GM12874 (cell line): ENCODE measurements at regions not wholly inside any gene's neighbourhood (a gene's known extent, or its start where the extent isn't known, plus 50 kb on each side); places are given as distances from the start of the nearest gene placed in this dataset.

Experiments used
- CTCF ChIP-seq: IDR thresholded peaks from 2 replicates; pipeline ENCODE4 v1.5.1; 2011; ENCODE audit warnings: low read depth, mild to moderate bottlenecking, control low read depth, low read length, moderate library complexity; ENCODE audit not compliant: insufficient read depth

- no peak for TF ChIP-seq CTCF
Observed at GRCh38 chr6:22755605-22756004, 186.2 kb downstream of the HDGFL1 start.

DNA sequence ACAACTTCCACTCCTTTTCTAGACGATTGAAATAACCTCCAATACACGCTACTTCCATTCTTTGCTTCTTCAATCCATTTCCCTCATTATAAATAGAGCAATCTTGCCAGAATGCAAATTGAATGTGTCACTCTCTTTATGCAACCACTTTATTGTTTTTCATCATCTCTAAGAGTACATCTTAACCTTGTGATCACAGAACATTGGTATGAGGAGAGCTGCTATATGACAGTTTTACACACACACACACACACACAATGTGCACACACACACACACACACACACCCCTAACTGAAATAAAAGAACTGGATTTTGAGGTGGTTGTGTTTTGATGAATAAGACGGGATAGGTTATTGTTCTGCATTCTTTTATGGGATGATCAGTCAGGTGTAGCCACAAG lies 187.0 kb downstream of the HDGFL1 start:
- no peak for TF ChIP-seq CTCF

GRCh38 chr6:22764496-22764895 lies 195.1 kb downstream of the HDGFL1 start:
- no peak for TF ChIP-seq CTCF

DNA sequence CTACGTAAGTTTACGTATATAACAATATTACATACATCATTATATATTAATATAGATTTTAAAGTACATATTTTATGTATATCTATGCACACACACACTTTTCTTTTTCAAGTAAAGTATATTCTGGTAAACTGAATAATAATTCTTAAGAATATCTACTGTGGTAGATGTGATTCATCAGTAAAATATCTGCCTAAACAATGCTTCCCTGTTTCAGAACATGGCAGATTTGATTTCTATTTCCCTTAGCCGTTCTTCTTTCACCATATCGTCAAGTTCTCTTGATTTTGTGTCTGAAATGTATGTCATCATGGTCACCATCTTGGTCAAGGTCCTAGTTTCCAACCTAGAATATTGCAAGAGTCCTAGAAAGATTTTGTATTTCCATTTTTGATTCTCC lies 195.6 kb downstream of the HDGFL1 start:
- no peak for TF ChIP-seq CTCF

- TF ChIP-seq CTCF = no peak
Observed at GRCh38 chr6:22766979-22767378, 197.6 kb downstream of the HDGFL1 start.

DNA sequence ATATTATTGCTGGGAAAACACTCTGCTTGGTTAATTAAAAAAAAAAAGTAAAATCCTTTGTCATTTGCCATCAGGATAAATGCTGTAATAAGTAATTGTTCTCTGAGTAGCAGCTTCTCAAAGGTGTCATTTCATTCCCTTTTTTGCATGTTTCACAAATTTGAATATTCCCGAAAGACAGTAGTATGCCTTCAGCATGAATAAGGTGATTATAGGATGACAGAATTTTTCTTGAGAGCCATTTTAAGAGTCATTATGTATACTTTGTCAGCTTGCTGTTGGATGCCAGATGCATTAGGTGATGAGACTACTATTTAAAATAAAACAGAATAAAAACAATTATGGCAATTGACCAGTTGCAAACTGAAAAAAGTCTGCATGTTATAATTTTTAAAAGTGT lies 200.7 kb downstream of the HDGFL1 start:
- no peak for TF ChIP-seq CTCF

DNA sequence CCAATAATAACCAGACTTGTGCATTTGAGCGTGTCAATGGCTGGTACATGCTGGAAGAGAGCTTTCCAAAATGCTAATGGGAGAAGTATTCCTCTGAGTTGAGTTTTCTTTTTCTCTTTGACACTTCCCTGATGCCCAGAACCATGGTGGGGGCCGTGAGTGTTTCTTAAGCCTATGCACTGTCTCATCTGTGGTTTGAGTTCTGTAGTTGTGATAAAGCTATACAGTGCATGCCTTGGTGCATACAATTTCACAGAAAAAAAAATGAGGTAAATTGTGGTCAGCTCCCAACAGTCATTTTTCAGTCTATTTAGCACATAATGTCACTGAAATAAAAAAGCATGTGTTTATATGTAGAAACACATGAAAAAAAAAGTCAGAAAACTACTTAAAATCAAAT lies 204.8 kb downstream of the HDGFL1 start:
- TF ChIP-seq CTCF = no peak

- no peak for TF ChIP-seq CTCF
Observed at GRCh38 chr6:22779062-22779461, 209.7 kb downstream of the HDGFL1 start.
